HG02588 (cell line): ENCODE measurements at regions not wholly inside any gene's neighbourhood (a gene's known extent, or its start where the extent isn't known, plus 50 kb on each side); places are given as distances from the start of the nearest gene placed in this dataset.

ENCODE experiments used
- ATAC-seq: cut with Tn5 transposase; IDR thresholded peaks from one replicate; pipeline ENCODE4 v1.9.1; 2021; ENCODE audit warnings: mild to moderate bottlenecking, moderate library complexity; ENCODE audit not compliant: unreplicated experiment

GRCh38 chr6:8578006-8578405 lies 142.7 kb upstream of the SLC35B3 start:
- no peak for ATAC-seq

DNA sequence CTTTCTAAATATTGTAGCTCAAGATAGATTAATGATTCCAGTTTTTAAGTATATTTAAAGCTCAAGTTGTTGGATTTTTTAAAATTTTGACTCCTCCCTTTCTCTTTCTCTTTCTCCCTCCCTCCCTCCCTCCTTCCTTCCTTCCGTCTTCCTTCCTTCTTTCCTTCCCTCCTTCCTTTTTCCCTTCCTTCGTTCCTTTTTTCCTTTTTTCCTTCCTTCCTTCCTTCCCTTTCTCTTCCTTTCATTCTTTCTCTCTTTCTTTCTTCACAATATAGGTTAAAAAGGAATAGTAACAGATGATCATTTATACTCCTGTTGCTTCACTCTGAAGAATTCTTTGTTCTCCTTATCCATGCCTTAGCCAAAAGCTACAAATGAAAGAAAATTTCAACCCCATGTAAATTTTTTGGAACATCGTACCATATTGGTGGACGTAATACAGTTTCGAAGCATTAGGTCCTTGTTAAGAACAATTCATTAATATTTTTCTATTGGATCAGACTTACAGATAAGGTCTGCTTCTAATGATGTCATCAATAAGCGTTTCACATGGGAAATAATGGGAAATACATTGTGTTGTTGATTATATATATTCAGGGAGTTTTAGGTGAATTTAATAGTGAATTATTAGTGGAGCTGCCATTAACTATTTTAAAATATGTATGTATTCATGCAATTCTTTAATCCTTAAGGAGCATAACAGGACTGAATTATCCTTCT lies 139.6 kb upstream of the SLC35B3 start:
- ATAC-seq: no peak

- ATAC-seq: no peak
Measured at GRCh38 chr6:8574311-8574710, 139.0 kb upstream of the SLC35B3 start.

DNA sequence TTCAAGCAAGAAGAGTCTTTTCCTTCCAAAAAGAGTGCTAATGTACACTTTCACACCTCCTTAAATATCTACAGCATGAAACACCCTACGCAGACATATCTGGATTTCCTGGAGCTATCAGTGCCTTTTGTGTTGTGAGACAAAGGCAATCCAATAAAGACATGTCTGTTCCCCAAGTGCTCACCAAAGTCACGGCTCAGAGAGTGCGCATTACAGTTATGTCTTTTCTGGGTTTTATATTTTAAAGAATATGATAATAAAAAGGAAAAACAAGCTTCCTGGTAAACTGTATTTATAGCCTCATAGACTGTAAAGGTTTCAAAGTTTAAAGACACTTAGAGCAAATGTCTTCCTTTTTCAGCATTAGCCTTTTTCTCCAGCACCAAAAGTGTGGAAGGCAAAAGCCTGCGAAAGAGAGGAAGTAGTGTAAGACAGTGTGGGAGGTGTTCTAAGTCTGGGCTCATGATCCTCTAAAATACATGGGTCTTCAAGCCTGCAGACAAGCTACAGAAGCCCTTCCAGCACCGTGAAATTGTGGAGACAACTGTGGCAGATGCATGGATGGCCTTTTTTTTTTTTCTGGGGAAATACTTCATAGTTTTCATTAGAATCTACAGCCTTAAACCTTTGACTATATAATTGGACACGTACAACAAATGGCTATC lies 135.0 kb upstream of the SLC35B3 start:
- no peak for ATAC-seq

DNA sequence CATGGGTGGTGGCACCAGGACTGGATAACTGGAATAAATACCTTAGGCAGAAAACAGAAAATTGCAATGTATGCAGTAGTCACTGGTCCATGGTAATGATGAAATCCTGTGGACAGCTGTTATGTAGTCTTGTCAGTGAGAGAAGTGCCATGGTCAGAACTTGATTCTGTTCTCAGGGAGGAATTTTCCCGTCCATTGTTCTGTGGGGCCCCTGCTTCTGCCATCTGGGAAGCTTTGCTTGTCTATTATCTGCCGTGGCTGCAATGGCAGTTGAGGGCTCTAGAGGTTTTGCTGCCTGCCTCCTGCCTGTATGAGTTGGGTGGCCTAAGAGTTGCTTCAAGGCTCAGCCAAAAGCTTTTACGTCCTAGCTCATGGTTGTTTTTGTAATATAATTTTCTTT lies 126.8 kb upstream of the SLC35B3 start:
- no peak for ATAC-seq

DNA sequence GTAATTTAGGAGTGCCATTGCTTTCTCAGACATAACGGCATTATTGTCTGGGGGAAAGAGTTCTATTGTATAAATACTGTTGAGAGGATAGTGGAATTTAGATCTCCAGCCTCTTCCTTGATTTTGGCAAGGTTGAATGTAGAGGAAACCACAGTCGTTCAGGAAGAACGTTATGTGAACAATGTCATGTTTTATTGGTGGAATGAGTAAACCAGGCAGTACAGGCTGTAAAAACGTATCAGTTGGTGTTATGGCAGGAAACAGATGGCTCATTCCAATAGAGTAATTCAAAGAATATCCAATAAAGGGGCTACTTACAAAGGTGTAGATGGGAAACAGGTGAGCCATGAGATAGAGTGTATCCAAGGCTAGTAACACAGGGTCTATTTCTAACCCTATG lies 123.6 kb upstream of the SLC35B3 start:
- no peak for ATAC-seq

GRCh38 chr6:8557014-8557748 lies 121.8 kb upstream of the SLC35B3 start:
- ATAC-seq: no peak

- no peak for ATAC-seq
Measured at GRCh38 chr6:8556370-8557013, 121.1 kb upstream of the SLC35B3 start.

- ATAC-seq: no peak
Measured at GRCh38 chr6:8551993-8552392, 116.6 kb upstream of the SLC35B3 start.

DNA sequence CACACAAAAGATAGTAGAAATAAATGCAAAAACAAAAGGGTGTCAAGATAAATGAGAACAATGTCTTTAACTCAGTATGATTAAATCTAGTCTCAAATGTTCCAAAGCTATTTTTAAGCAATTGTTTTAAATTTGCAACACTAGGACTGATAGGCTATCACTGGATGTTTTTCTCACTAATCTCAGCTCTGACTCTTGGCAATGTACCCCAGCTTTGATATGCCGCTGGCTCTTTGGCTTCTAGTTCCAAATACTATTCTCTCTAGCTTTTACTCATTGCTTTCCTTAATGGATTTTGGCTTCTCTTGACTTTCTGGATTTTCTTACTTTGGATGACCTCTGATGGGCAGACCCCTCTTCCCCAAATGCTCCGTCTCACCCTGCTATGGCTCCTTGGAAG lies 116.0 kb upstream of the SLC35B3 start:
- no peak for ATAC-seq

- ATAC-seq: no peak
Measured at GRCh38 chr6:8549074-8549790, 113.9 kb upstream of the SLC35B3 start.

- ATAC-seq: no peak
Measured at GRCh38 chr6:8546496-8546895, 111.2 kb upstream of the SLC35B3 start.

- ATAC-seq: no peak
Measured at GRCh38 chr6:8545336-8545735, 110.0 kb upstream of the SLC35B3 start.

DNA sequence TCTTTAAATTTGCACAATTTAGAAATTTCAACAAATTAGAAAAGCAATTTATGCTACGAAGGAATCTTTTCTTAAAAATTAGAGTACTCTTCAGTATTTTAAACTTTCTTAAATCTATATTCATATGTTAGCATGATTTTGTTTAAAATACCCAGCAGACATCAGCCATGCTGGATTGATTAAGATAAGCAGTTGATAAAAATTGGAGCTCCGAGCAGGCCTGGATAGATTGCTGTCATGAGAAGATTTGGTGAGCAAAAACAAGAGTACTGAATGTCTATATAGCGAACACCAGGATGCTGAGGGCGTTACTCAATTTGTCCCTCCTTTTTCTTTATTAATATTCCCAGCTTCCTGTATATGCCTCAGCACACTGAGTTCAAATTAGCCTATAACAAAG lies 108.4 kb upstream of the SLC35B3 start:
- ATAC-seq: no peak

- no peak for ATAC-seq
Measured at GRCh38 chr6:8539453-8539852, 104.1 kb upstream of the SLC35B3 start.

DNA sequence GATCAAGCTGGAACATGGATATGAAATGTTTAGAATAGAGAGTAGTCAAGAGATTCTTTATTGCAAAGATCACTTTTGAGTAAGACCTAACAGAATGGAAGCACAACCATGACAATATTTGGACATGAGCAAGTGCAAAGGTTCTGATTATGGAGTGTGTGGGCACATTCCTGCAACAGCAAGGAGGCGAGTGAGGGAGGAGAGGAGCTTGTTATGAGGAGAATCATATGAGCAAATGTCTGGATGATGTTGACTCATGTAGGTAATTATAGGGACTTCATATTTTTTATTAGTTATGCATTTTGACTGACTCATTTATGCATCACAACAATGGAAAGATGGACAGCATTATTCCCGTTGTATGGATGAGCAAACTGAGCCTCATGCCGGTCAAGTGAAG lies 100.8 kb upstream of the SLC35B3 start:
- no peak for ATAC-seq

- ATAC-seq: no peak
Measured at GRCh38 chr6:8535519-8535918, 100.2 kb upstream of the SLC35B3 start.

- no peak for ATAC-seq
Measured at GRCh38 chr6:8530785-8531435, 95.6 kb upstream of the SLC35B3 start.

DNA sequence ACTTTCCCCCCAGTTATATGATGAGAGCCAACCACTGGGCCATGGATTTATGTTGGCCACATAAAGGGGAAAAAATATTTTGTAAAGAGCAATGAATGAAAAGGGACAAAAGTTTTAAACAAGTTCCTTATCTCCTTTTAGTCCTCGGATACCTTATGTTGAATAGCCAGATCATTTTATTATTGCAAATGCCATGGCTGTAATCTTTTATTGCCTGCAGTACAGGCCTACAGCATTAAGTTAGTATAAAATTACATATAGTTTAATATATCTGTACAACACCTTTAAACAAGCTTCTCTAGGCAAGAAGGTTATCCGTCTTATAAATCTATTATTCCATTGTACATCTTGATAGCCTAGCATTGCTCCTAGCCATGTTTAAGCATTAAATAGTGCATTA lies 93.9 kb upstream of the SLC35B3 start:
- ATAC-seq: no peak

- no peak for ATAC-seq
Measured at GRCh38 chr6:8527818-8528217, 92.5 kb upstream of the SLC35B3 start.
